Uterus (tissue), 2 donors: ENCODE measurements at regions not wholly inside any gene's neighbourhood (a gene's known extent, or its start where the extent isn't known, plus 50 kb on each side); places are given as distances from the start of the nearest gene placed in this dataset.

ENCODE experiments used
- POLR2A ChIP-seq, 2 donors: fragments of 450-650 bp; IDR thresholded peaks; one replicate each; pipeline ENCODE4 v1.6.1; 2016; ENCODE audit warnings: antibody characterized with exemption in 2 of 2, mild to moderate bottlenecking in 1 of 2, moderate library complexity in 1 of 2
- TF ChIP-seq, protein P1 (sequence below), 4 experiments: fragments of 200-600 bp in 2 of 4; fragments of 450-650 bp in 2 of 4; sonication (generic) in 2 of 4; IDR thresholded peaks; one replicate each; pipeline ENCODE4 v1.5.1; 2016 to 2019; ENCODE audit warnings: antibody characterized with exemption in 4 of 4, mild to moderate bottlenecking in 2 of 4, moderate library complexity in 1 of 4

DNA sequence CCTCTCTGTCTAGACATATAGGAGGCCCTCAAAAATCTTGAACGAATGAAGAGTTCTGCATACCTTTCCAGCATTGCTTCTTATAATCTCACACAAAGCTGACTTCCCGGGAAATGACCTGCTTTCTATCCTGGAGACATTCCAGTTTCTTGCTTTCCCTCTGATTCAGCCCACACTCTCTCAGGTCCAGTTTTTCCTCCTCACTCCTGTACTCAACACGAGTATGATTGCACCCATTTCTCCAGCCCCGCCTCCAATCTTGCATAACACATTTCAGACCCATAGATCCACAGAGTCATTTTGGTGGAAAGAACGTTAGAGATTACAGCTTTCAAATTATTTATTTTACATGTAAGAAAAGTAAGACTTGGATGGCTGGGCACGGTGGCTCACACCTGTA lies 127.5 kb upstream of the TLR3 start:
- TF ChIP-seq, protein P1, sequence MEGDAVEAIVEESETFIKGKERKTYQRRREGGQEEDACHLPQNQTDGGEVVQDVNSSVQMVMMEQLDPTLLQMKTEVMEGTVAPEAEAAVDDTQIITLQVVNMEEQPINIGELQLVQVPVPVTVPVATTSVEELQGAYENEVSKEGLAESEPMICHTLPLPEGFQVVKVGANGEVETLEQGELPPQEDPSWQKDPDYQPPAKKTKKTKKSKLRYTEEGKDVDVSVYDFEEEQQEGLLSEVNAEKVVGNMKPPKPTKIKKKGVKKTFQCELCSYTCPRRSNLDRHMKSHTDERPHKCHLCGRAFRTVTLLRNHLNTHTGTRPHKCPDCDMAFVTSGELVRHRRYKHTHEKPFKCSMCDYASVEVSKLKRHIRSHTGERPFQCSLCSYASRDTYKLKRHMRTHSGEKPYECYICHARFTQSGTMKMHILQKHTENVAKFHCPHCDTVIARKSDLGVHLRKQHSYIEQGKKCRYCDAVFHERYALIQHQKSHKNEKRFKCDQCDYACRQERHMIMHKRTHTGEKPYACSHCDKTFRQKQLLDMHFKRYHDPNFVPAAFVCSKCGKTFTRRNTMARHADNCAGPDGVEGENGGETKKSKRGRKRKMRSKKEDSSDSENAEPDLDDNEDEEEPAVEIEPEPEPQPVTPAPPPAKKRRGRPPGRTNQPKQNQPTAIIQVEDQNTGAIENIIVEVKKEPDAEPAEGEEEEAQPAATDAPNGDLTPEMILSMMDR (IDR thresholded peaks at IDR 0.05): no peak
- no peak for TF ChIP-seq POLR2A (IDR thresholded peaks at IDR 0.05)
